GM18868 (cell line): ENCODE measurements at regions not wholly inside any gene's neighbourhood (a gene's known extent, or its start where the extent isn't known, plus 50 kb on each side); places are given as distances from the start of the nearest gene placed in this dataset.
A peak's percentile ranks its signal among the peaks of the same experiment; 100 is the strongest.
"Not testable (repeated sequence)": the region's sequence is repeated elsewhere in the genome, so short reads cannot be mapped to it uniquely, and the experiment has no call there.

ENCODE experiments used
- ATAC-seq: cut with Tn5 transposase; IDR thresholded peaks from one replicate; pipeline ENCODE4 v1.9.1; 2021; ENCODE audit warnings: mild to moderate bottlenecking, moderate library complexity; ENCODE audit not compliant: unreplicated experiment

- no peak for ATAC-seq
These were observed 58.0 kb downstream of the CGGBP1 start for GRCh38 chr3:88000853-88001252.

GRCh38 chr3:87997966-87998365 lies 60.8 kb downstream of the CGGBP1 start:
- ATAC-seq = no peak

- ATAC-seq = peak; percentile 85
These were observed 61.5 kb downstream of the CGGBP1 start for GRCh38 chr3:87997298-87997697.

GRCh38 chr3:87996882-87997281 lies 61.9 kb downstream of the CGGBP1 start:
- ATAC-seq = peak; percentile 31

GRCh38 chr3:87993566-87993965 lies 65.2 kb downstream of the CGGBP1 start:
- no peak for ATAC-seq

GRCh38 chr3:87987952-87988351 lies 70.9 kb downstream of the CGGBP1 start:
- no peak for ATAC-seq

GRCh38 chr3:87982421-87982820 lies 76.4 kb downstream of the CGGBP1 start:
- no peak for ATAC-seq

- ATAC-seq = no peak
These were observed 79.3 kb downstream of the CGGBP1 start for GRCh38 chr3:87979527-87979926.

- ATAC-seq = no peak
These were observed 81.0 kb downstream of the CGGBP1 start for GRCh38 chr3:87977765-87978164.

- ATAC-seq = no peak
These were observed 83.1 kb downstream of the CGGBP1 start for GRCh38 chr3:87975716-87976115.

GRCh38 chr3:87973906-87974305 lies 84.9 kb downstream of the CGGBP1 start:
- no peak for ATAC-seq

GRCh38 chr3:87969620-87970019 lies 89.2 kb downstream of the CGGBP1 start:
- no peak for ATAC-seq

GRCh38 chr3:87968668-87969067 lies 90.1 kb downstream of the CGGBP1 start:
- no peak for ATAC-seq

GRCh38 chr3:87958289-87958688 lies 100.5 kb downstream of the CGGBP1 start:
- no peak for ATAC-seq

GRCh38 chr3:87957575-87957974 lies 101.2 kb downstream of the CGGBP1 start:
- no peak for ATAC-seq

- no peak for ATAC-seq
These were observed 109.0 kb downstream of the CGGBP1 start for GRCh38 chr3:87949879-87950208.

GRCh38 chr3:87949189-87949878 lies 109.5 kb downstream of the CGGBP1 start:
- peak; percentile 94 for ATAC-seq

GRCh38 chr3:87946007-87946406 lies 112.8 kb downstream of the CGGBP1 start:
- not testable (repeated sequence) for ATAC-seq

GRCh38 chr3:87942256-87942655 lies 116.5 kb downstream of the CGGBP1 start:
- not testable (repeated sequence) for ATAC-seq

- ATAC-seq = no peak
These were observed 134.3 kb downstream of the CGGBP1 start for GRCh38 chr3:87924485-87924884.

- peak; percentile 47 for ATAC-seq
These were observed 138.3 kb downstream of the CGGBP1 start for GRCh38 chr3:87920549-87920948.

GRCh38 chr3:87901141-87901540 lies 157.7 kb downstream of the CGGBP1 start:
- no peak for ATAC-seq

GRCh38 chr3:87900061-87900460 lies 158.7 kb downstream of the CGGBP1 start:
- ATAC-seq = peak; percentile 46
